ENCODE measurements at regions not wholly inside any gene's neighbourhood (a gene's known extent, or its start where the extent isn't known, plus 50 kb on each side); places are given as distances from the start of the nearest gene placed in this dataset.
A peak's percentile ranks its signal among the peaks of the same experiment; 100 is the strongest.

DNA sequence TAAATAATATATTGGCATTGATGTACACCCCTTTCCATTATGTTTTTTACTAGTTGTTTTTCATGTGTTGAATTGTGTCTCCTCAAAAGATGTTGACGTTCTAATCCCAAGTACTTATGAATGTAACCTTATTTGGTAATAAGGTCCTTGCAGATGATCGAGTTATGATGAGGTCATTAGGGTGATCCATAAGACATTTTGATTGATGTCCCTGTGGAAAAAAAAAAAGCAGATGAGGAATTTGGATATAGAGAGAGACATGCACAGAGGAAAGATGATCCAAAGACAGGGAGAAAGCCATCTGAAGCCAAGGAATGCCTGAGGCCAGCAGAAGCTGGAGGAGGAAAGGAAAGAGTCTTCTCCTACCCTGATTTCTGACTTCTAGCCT, 632.7 kb downstream of the TLR4 start:
- no peaks in the 10 kb centered on the region for H3K36me3 Mint-ChIP-seq (ENCODE audit: insufficient read depth in 1 of 3, low read depth in 3 of 3)
- no CpG with 5 or more reads among the region's 2 CpGs for WGBS (ENCODE audit: extremely low coverage, insufficient read length, low lambda C conversion rate)
- no peak overlapping the region for H3K4ac ChIP-seq (ENCODE audit: low read depth, low read length)

More for the DNA sequence above, 632.7 kb downstream of the TLR4 start:
- Histone ChIP-seq H2BK12ac (ENCODE audit: insufficient read length, low read depth, low read length) (no peak overlapping the region), H2BK15ac (ENCODE audit: low read depth, low read length) (no peak overlapping the region), H4K20me1 (ENCODE audit: control insufficient read depth, insufficient read depth, insufficient read length) (no peaks in the 10 kb centered on the region), H3K9me3 (ENCODE audit: control insufficient read depth, low read depth, low read length) (no peaks in the 10 kb centered on the region), H3K23ac (ENCODE audit: insufficient read length, low read depth, low read length) (no peak overlapping the region), H3K56ac (ENCODE audit: insufficient read length, low read depth, low read length) (no peak overlapping the region), H2AK5ac (ENCODE audit: insufficient read length, low read length) (no peak overlapping the region), H3K27ac (ENCODE audit: insufficient read length, low read depth, low read length) (no peak overlapping the region), H3K14ac (ENCODE audit: insufficient read depth, low read length) (no peak overlapping the region), H3K27me3 (ENCODE audit: insufficient read depth, low read length) (no peaks in the 10 kb centered on the region), H2BK5ac (ENCODE audit: insufficient read length, low read length) (no peak overlapping the region), H3K4me2 (ENCODE audit: insufficient read depth, insufficient read length, low read length) (no peak overlapping the region), H2BK120ac (ENCODE audit: low read depth, low read length, poor library complexity, severe bottlenecking) (no peak overlapping the region), H3K79me1 (ENCODE audit: insufficient read depth, low read depth, low read length, poor library complexity, severe bottlenecking) (no peaks in the 10 kb centered on the region), H3T11ph (ENCODE audit: low read length) (no peak overlapping the region), H4K91ac (ENCODE audit: insufficient read length, low read depth, low read length) (no peak overlapping the region), H3K18ac (ENCODE audit: insufficient read length, low read depth, low read length) (no peak overlapping the region), H3K4me1 (ENCODE audit: insufficient read depth, low read length) (no peaks in the 10 kb centered on the region), H3K9ac (ENCODE audit: extremely low read depth, insufficient read length, low read length) (no peak overlapping the region), H2AFZ (ENCODE audit: low read length) (peak overlapping the region; percentile 22), H3K23me2 (ENCODE audit: insufficient read length, low read depth, low read length, poor library complexity, severe bottlenecking) (no peaks in the 10 kb centered on the region), H4K5ac (ENCODE audit: insufficient read length, low read depth, low read length) (no peak overlapping the region), H2BK20ac (ENCODE audit: low read depth, low read length, poor library complexity, severe bottlenecking) (no peak overlapping the region), H3K79me2 (ENCODE audit: insufficient read depth, low read length) (no peaks in the 10 kb centered on the region), H4K8ac (replicated peaks; ENCODE audit: insufficient read length, low read depth, low read length) (no peak overlapping the region)
- no peak overlapping the region for H3K4me3 Mint-ChIP-seq
- H3K27me3 Mint-ChIP-seq (ENCODE audit: low read depth): no peaks in the 10 kb centered on the region
- no peaks in the 10 kb centered on the region for H3K9me3 Mint-ChIP-seq
- 0 out of 4 replicates have a peak, but pooled peaks cover 0 to 2% of the 10 kb centered on the region in 2 experiments for H3K4me1 Mint-ChIP-seq
- H3K27ac Mint-ChIP-seq: no peak overlapping the region
- TF ChIP-seq, protein P1, sequence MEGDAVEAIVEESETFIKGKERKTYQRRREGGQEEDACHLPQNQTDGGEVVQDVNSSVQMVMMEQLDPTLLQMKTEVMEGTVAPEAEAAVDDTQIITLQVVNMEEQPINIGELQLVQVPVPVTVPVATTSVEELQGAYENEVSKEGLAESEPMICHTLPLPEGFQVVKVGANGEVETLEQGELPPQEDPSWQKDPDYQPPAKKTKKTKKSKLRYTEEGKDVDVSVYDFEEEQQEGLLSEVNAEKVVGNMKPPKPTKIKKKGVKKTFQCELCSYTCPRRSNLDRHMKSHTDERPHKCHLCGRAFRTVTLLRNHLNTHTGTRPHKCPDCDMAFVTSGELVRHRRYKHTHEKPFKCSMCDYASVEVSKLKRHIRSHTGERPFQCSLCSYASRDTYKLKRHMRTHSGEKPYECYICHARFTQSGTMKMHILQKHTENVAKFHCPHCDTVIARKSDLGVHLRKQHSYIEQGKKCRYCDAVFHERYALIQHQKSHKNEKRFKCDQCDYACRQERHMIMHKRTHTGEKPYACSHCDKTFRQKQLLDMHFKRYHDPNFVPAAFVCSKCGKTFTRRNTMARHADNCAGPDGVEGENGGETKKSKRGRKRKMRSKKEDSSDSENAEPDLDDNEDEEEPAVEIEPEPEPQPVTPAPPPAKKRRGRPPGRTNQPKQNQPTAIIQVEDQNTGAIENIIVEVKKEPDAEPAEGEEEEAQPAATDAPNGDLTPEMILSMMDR (conservative IDR thresholded peaks at IDR 0.05): no peak
- DNase-seq: no peak

Data from H9 (cell line).